Mucosa of rectum (tissue), 2 donors: ENCODE measurements at regions not wholly inside any gene's neighbourhood (a gene's known extent, or its start where the extent isn't known, plus 50 kb on each side); places are given as distances from the start of the nearest gene placed in this dataset.

Experiments
- H3K27ac ChIP-seq, 2 donors: one replicate each; pipeline ENCODE4 v1.7.0; 2013; ENCODE audit warnings: inconsistent platforms in 2 of 2, low read depth in 2 of 2, low read length in 2 of 2
- H3K27me3 ChIP-seq, 2 donors: one replicate each; pipeline ENCODE4 v1.7.0; 2013; ENCODE audit warnings: low read length in 2 of 2; ENCODE audit not compliant: control insufficient read depth in 2 of 2, insufficient read depth in 2 of 2
- H3K36me3 ChIP-seq, 2 donors: one replicate each; pipeline ENCODE4 v1.7.0; 2013; ENCODE audit warnings: low read length in 2 of 2; ENCODE audit not compliant: control insufficient read depth in 2 of 2, insufficient read depth in 2 of 2
- H3K4me1 ChIP-seq, 2 donors: one replicate each; pipeline ENCODE4 v1.7.0; 2013; ENCODE audit warnings: low read length in 2 of 2, mild to moderate bottlenecking in 1 of 2; ENCODE audit not compliant: control insufficient read depth in 2 of 2, insufficient read depth in 2 of 2
- H3K4me3 ChIP-seq, 2 donors: one replicate each; pipeline ENCODE4 v1.7.0; 2013; ENCODE audit warnings: low read length in 2 of 2
- H3K9ac ChIP-seq, 2 donors: one replicate each; pipeline ENCODE4 v1.7.0; 2013; ENCODE audit warnings: low read length in 2 of 2, low read depth in 1 of 2, mild to moderate bottlenecking in 1 of 2
- H3K9me3 ChIP-seq, 2 donors: one replicate each; pipeline ENCODE4 v1.7.0; 2013; ENCODE audit warnings: low read length in 2 of 2; ENCODE audit not compliant: control insufficient read depth in 2 of 2
- donor health status: healthy.
- donor health status: Normal muscosa, but diverticular disease.

DNA sequence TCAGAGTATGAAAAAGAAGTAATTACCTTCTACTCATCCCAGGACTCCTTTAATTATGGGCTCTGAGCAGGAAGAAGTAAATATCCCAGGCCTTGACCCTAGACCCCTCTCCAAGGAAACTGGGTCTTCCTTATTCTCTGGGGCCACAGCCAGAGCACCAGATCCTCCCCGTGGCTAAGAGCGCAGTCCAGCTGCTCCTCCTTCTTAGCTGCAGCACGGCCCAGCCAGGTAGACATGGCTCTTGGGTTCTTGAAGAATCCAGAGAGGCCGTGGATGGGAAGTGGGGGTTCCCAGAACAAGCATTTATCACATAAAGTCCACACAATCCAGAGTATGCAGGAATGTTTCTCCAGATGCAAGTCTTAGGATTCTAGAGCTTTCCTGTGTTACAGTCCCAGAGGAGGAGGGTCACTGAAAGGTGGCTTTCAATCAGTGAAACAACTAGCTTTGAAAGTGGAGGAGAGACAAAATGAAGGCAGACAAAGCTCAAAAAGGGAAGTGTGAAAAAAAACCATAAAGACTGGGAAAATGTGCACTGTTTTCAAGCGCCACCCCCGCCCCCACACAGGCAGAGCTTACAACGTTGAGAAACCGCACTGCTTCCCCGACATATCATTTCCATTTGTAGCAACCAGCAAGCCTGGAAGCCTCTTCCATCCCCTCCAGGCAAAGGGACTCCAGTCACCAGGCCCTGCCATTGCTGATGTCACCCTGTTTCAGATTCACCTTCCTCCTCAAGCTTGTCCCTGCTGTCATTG, 396.5 kb upstream of the MKI67 start:
- Histone ChIP-seq H3K27me3 (no peaks in the 10 kb centered on the region), H3K9me3 (no peaks in the 10 kb centered on the region)

DNA sequence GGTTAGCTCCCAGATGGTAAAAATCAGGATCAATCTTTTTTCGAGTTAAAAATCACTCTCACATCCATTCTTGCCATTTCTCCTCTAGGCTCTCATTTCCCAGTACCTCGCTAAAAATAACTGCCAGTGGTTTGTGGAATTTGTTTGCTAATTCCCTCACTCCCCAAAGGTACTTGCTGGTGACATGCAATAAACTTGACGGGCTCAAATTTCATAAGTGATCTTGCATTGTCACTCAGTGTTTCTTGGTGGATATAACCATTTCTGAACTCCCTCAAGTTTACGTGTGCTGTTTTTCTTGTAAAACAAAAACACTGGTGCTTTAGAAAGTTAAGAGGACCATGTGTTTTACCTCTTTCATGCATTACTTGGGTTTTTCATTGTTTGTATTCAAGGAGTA, 399.2 kb upstream of the MKI67 start:
- Histone ChIP-seq H3K4me1 (no peaks in the 10 kb centered on the region), H3K27me3 (peaks cover 0 to 2% of the 10 kb centered on the region in 2 donors), H3K9ac (no peak overlapping the region), H3K36me3 (no peaks in the 10 kb centered on the region), H3K9me3 (no peaks in the 10 kb centered on the region), H3K4me3 (no peak overlapping the region), H3K27ac (no peak overlapping the region)

More for the DNA sequence above, 396.5 kb upstream of the MKI67 start:
- Histone ChIP-seq H3K27ac (no peak overlapping the region), H3K4me1 (no peaks in the 10 kb centered on the region), H3K4me3 (no peak overlapping the region), H3K9ac (no peak overlapping the region), H3K36me3 (no peaks in the 10 kb centered on the region)

DNA sequence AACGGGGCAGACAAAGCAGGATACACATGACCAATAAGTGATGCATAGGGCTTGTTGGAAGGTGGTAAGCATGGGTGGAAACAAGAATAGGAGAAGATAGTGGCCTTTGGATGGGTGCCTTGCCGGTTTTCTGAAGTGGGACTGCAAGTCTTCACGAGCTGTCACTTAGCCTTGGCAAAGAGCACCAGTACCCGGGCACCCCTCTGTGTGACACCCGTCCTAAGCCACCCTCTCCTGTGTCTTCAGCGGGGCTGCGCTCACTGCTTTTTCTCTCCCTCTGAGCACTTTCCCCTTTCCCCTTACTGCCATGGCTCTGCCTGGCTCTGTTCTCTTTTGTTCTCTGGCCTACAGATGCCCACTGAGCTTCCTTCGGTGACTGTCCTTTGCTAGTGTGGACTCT, 399.7 kb upstream of the MKI67 start:
- Histone ChIP-seq H3K36me3 (no peaks in the 10 kb centered on the region), H3K4me3 (no peak overlapping the region), H3K4me1 (no peaks in the 10 kb centered on the region), H3K9ac (no peak overlapping the region), H3K27ac (no peak overlapping the region), H3K27me3 (peaks cover 0 to 2% of the 10 kb centered on the region in 2 donors), H3K9me3 (no peaks in the 10 kb centered on the region)

GRCh38 chr10:128526791-128527375, 400.7 kb upstream of the MKI67 start:
- no peak overlapping the region for H3K9ac ChIP-seq

GRCh38 chr10:128527711-128528110, 401.5 kb upstream of the MKI67 start:
- no peak overlapping the region for H3K4me3 ChIP-seq
- no peaks in the 10 kb centered on the region for H3K4me1 ChIP-seq
- peaks cover 0 to 2% of the 10 kb centered on the region in 2 donors for H3K27me3 ChIP-seq
- H3K9ac ChIP-seq: no peak overlapping the region
- no peak overlapping the region for H3K27ac ChIP-seq
- H3K36me3 ChIP-seq: no peaks in the 10 kb centered on the region
- no peaks in the 10 kb centered on the region for H3K9me3 ChIP-seq

More at GRCh38 chr10:128526791-128527375, 400.7 kb upstream of the MKI67 start:
- H3K4me3 ChIP-seq: no peak overlapping the region
- H3K36me3 ChIP-seq: no peaks in the 10 kb centered on the region
- H3K27ac ChIP-seq: no peak overlapping the region
- H3K9me3 ChIP-seq: no peaks in the 10 kb centered on the region
- H3K27me3 ChIP-seq: peaks cover 0 to 2% of the 10 kb centered on the region in 2 donors
- no peaks in the 10 kb centered on the region for H3K4me1 ChIP-seq

GRCh38 chr10:128528167-128528566, 401.9 kb upstream of the MKI67 start:
- Histone ChIP-seq H3K9me3 (no peaks in the 10 kb centered on the region), H3K9ac (no peak overlapping the region), H3K36me3 (no peaks in the 10 kb centered on the region), H3K27ac (no peak overlapping the region), H3K4me1 (no peaks in the 10 kb centered on the region), H3K4me3 (no peak overlapping the region), H3K27me3 (peaks cover 0 to 2% of the 10 kb centered on the region in 2 donors)

- peaks cover 0 to 2% of the 10 kb centered on the region in 2 donors for H3K27me3 ChIP-seq
Observed at GRCh38 chr10:128528781-128529180, 402.6 kb upstream of the MKI67 start.

GRCh38 chr10:128529225-128529624, 403.0 kb upstream of the MKI67 start:
- H3K4me1 ChIP-seq: no peaks in the 10 kb centered on the region
- H3K4me3 ChIP-seq: no peak overlapping the region
- H3K27ac ChIP-seq: no peak overlapping the region
- H3K27me3 ChIP-seq: peaks cover 0 to 2% of the 10 kb centered on the region in 2 donors
- no peaks in the 10 kb centered on the region for H3K9me3 ChIP-seq
- no peaks in the 10 kb centered on the region for H3K36me3 ChIP-seq
- no peak overlapping the region for H3K9ac ChIP-seq

More at GRCh38 chr10:128528781-128529180, 402.6 kb upstream of the MKI67 start:
- Histone ChIP-seq H3K4me3 (no peak overlapping the region), H3K4me1 (no peaks in the 10 kb centered on the region), H3K9ac (no peak overlapping the region), H3K36me3 (no peaks in the 10 kb centered on the region), H3K9me3 (no peaks in the 10 kb centered on the region), H3K27ac (no peak overlapping the region)

DNA sequence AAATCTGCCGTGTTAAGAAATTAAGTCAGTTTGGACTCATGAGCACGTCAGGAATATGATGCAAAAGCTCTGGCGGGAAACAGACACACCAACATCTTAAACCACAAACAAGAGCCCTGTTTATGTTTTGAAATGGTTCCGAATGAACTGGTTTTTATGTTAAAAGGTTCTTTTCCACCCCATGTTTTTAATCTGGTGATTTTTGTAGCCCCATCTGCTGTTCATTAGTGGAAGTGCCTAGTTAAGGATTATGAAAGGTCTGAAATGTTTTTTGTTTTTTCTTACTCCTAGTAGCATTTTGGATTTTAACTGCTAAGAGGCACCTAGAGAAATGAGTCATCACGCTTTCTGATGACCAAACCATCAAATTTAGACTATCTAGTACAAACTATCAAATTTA, 404.1 kb upstream of the MKI67 start:
- Histone ChIP-seq H3K4me1 (no peaks in the 10 kb centered on the region), H3K27me3 (peaks cover 0 to 2% of the 10 kb centered on the region in 2 donors), H3K9me3 (no peaks in the 10 kb centered on the region), H3K36me3 (no peaks in the 10 kb centered on the region), H3K9ac (no peak overlapping the region), H3K4me3 (no peak overlapping the region), H3K27ac (no peak overlapping the region)

DNA sequence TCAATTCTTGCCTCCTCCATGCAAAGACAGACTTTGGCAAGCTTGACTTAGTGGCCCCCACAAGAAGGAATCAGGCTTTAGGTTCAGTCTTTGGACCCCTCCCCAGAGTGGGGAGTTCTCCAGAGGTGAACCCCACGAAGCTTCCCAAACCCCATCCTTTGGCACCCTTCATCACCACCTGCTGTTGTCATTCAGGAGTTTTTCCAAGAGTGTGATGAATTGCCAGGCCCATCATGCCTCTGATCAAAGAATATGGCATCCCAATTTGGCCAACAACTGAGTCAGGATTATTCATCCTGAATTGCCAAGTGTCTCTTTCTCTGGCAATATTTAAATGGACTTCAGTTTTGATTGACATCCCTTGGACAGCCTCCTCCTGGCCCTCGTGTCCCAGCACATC, 404.7 kb upstream of the MKI67 start:
- H3K27ac ChIP-seq: no peak overlapping the region
- peaks cover 0 to 3% of the 10 kb centered on the region in 2 donors for H3K27me3 ChIP-seq

More for the DNA sequence above, 404.7 kb upstream of the MKI67 start:
- Histone ChIP-seq H3K4me3 (no peak overlapping the region), H3K4me1 (no peaks in the 10 kb centered on the region), H3K9ac (no peak overlapping the region), H3K36me3 (no peaks in the 10 kb centered on the region), H3K9me3 (no peaks in the 10 kb centered on the region)
